ENCODE measurements at regions not wholly inside any gene's neighbourhood (a gene's known extent, or its start where the extent isn't known, plus 50 kb on each side); places are given as distances from the start of the nearest gene placed in this dataset.

DNA sequence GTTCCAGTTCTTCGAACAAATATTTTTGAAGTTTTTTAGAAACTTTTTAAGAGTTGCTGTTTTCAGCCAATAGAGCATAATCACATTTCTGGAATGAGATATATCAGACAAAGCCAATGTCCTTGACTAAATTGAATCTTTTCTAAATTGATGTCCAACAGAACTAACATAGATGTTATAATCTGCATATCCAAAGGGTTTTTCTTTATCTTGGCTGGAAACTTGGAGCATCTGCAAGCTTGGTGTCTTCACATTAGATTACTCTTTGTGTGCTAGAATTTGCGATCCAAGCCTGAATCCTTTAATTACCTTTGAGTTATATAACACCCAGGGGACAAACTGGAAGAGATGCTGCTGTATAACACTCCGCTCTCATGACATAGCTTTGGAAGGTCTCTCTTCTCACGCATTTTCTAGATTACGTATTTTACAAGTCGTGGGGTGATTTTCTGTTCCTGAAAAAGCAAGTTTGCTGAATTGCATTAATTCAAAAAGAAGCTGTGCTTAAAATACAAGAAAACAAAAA, 64.4 kb upstream of the FUCA2 start:
- Histone ChIP-seq H3K4me3 (no peak overlapping the region), H3K36me3 (no peaks in the 10 kb centered on the region), H3K4me1 (peaks cover 3 to 5% of the 10 kb centered on the region in 2 donors), H3K27ac (no peak overlapping the region), H3K27me3 (no peaks in the 10 kb centered on the region), H3K9me3 (no peaks in the 10 kb centered on the region)
- TF ChIP-seq CTCF (IDR thresholded peaks at IDR 0.05), result no peak
- DNase-seq (ENCODE audit: low spot score in 2 of 2), result no peak
- intact Hi-C loops (cut with DNase I), result loop anchor here (1.0 to 5.0 kb wide), 3 partner anchors 171 to 437 kb away; partner anchors contain the start of gene LTV1

DNA sequence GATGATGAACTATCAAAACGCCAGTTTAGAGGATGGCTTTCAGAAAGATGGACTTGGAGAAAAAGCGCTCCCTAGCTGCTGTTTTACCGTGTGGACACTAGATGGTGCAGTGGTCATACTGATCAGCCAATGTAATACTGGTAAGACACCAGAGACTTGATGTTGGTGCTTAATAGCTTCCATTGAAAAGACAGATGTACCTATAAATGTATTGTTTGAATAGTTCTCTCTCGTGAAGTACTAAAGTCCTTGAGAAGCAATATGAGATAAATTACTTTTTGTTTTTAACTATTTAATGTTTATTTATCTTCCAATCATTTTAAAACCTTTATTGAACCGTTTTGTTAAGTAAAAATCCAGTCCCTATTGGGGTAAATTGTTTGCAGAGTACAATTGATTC, 63.9 kb upstream of the FUCA2 start:
- Histone ChIP-seq H3K4me1 (peaks cover 3 to 5% of the 10 kb centered on the region in 2 donors), H3K9me3 (no peaks in the 10 kb centered on the region), H3K27me3 (no peaks in the 10 kb centered on the region), H3K36me3 (no peaks in the 10 kb centered on the region), H3K27ac (no peak overlapping the region), H3K4me3 (no peak overlapping the region)
- intact Hi-C loops (cut with DNase I), result loop anchor here (1.0 to 5.0 kb wide), 3 partner anchors 172 to 438 kb away; partner anchors contain the start of gene LTV1
- DNase-seq (ENCODE audit: low spot score in 2 of 2), result peak in 1 of 2 donors; percentile 72
- TF ChIP-seq CTCF (IDR thresholded peaks at IDR 0.05), result peak; percentile 81 to 90 (median 90)

- intact Hi-C loops (cut with DNase I), result no loop called here
- no peaks in the 10 kb centered on the region for H3K9me3 ChIP-seq
- H3K4me3 ChIP-seq, result no peak overlapping the region
- DNase-seq (ENCODE audit: low spot score in 2 of 2), result no peak
- H3K4me1 ChIP-seq, result no peaks in the 10 kb centered on the region
- no peak for TF ChIP-seq CTCF (IDR thresholded peaks at IDR 0.05)
- H3K36me3 ChIP-seq, result no peaks in the 10 kb centered on the region
- no peaks in the 10 kb centered on the region for H3K27me3 ChIP-seq
- H3K27ac ChIP-seq, result no peak overlapping the region
Measured at GRCh38 chr6:143570147-143570853, 58.8 kb upstream of the FUCA2 start.

- H3K4me3 ChIP-seq, result no peak overlapping the region
- H3K36me3 ChIP-seq, result no peaks in the 10 kb centered on the region
- H3K27me3 ChIP-seq, result no peaks in the 10 kb centered on the region
- no peak overlapping the region for H3K27ac ChIP-seq
- no peak for TF ChIP-seq CTCF (IDR thresholded peaks at IDR 0.05)
- intact Hi-C loops (cut with DNase I), result no loop called here
- no peaks in the 10 kb centered on the region for H3K4me1 ChIP-seq
- DNase-seq (ENCODE audit: low spot score in 2 of 2), result no peak
- no peaks in the 10 kb centered on the region for H3K9me3 ChIP-seq
Measured at GRCh38 chr6:143569040-143569439, 57.5 kb upstream of the FUCA2 start.

GRCh38 chr6:143564484-143565017, 53.0 kb upstream of the FUCA2 start:
- no peak overlapping the region for H3K4me3 ChIP-seq
- no peaks in the 10 kb centered on the region for H3K36me3 ChIP-seq
- H3K9me3 ChIP-seq, result no peaks in the 10 kb centered on the region
- DNase-seq (ENCODE audit: low spot score in 2 of 2), result no peak
- intact Hi-C loops (cut with DNase I), result no loop called here
- no peaks in the 10 kb centered on the region for H3K27me3 ChIP-seq
- TF ChIP-seq CTCF (IDR thresholded peaks at IDR 0.05), result no peak
- no peaks in the 10 kb centered on the region for H3K4me1 ChIP-seq
- no peak overlapping the region for H3K27ac ChIP-seq
